Fibroblast of pulmonary artery (primary cell): ENCODE measurements at regions not wholly inside any gene's neighbourhood (a gene's known extent, or its start where the extent isn't known, plus 50 kb on each side); places are given as distances from the start of the nearest gene placed in this dataset.

Experiments used
- DNase-seq: peaks from one replicate; pipeline ENCODE4 v3.0.0-alpha.2; 2010; ENCODE audit warnings: low read depth
- H3K4me3 ChIP-seq: replicated peaks from 2 replicates; pipeline ENCODE4 v1.5.1; 2011; ENCODE audit warnings: low read depth, mild to moderate bottlenecking, control low read depth, low read length, moderate library complexity
- CTCF ChIP-seq: IDR thresholded peaks from 2 replicates; pipeline ENCODE4 v1.5.1; 2011; ENCODE audit warnings: mild to moderate bottlenecking, control low read depth, low read length, inconsistent platforms; ENCODE audit errors: missing control alignments

GRCh38 chr4:111718763-111719559 lies 426.3 kb upstream of the FAM241A start:
- no peak overlapping the region for H3K4me3 ChIP-seq
- DNase-seq, result no peak
- no peak for TF ChIP-seq CTCF

GRCh38 chr4:111720866-111721265 lies 424.4 kb upstream of the FAM241A start:
- H3K4me3 ChIP-seq, result no peak overlapping the region
- no peak for TF ChIP-seq CTCF
- no peak for DNase-seq

- H3K4me3 ChIP-seq, result no peak overlapping the region
- no peak for DNase-seq
- TF ChIP-seq CTCF, result no peak
Observed at GRCh38 chr4:111722213-111722720, 423.0 kb upstream of the FAM241A start.

- no peak for TF ChIP-seq CTCF
- DNase-seq, result no peak
- H3K4me3 ChIP-seq, result no peak overlapping the region
Observed at GRCh38 chr4:111736516-111736915, 408.7 kb upstream of the FAM241A start.

GRCh38 chr4:111744847-111745246 lies 400.4 kb upstream of the FAM241A start:
- no peak overlapping the region for H3K4me3 ChIP-seq
- no peak for DNase-seq
- TF ChIP-seq CTCF, result no peak

GRCh38 chr4:111748157-111748556 lies 397.1 kb upstream of the FAM241A start:
- no peak for DNase-seq
- no peak for TF ChIP-seq CTCF

GRCh38 chr4:111754003-111754402 lies 391.3 kb upstream of the FAM241A start:
- no peak for DNase-seq
- H3K4me3 ChIP-seq, result no peak overlapping the region
- no peak for TF ChIP-seq CTCF

More at GRCh38 chr4:111748157-111748556, 397.1 kb upstream of the FAM241A start:
- H3K4me3 ChIP-seq, result no peak overlapping the region
